A172 (cell line): ENCODE measurements at regions not wholly inside any gene's neighbourhood (a gene's known extent, or its start where the extent isn't known, plus 50 kb on each side); places are given as distances from the start of the nearest gene placed in this dataset.

ENCODE experiments used
- DNase-seq: peaks from one replicate; pipeline ENCODE4 v3.0.0-alpha.2; 2015; ENCODE audit warnings: low spot score

DNA sequence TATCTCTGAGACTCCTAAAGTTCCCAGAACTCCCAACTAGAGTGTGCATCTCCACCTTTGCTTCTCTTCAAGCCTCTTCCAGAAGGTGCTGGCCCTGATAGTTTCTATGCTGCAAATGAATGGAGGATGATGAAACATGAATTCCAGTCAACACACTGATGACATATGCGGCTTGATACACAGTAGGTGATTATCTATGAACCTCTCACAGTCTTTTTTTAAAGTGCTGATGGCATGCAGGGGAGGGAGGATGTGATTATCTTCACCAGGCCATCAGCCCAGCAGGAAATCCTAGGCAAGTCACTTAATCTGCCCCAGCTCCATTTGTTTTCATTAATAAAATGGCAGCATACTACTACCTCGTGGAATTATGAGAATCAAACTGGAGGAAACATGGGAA lies 548.5 kb downstream of the SOX6 start:
- no peak for DNase-seq

DNA sequence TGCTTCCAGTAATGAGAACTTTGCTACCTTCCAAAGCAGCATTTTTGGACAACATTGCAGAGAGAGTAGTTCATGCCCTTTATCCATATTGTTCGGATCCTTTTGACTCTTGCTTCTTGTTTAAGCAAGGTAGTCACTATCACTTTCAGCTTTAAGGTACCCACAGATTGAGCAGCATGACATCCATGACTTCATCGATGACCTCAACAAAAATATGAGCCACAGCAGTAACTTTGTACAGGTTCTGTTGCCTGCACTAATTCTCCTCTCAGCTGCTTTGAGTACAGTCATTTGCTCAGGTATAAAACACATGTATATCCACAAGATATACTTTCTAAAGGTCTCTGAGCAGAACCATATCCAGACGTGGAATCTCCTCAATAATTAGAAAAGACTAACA lies 546.3 kb downstream of the SOX6 start:
- no peak for DNase-seq

DNA sequence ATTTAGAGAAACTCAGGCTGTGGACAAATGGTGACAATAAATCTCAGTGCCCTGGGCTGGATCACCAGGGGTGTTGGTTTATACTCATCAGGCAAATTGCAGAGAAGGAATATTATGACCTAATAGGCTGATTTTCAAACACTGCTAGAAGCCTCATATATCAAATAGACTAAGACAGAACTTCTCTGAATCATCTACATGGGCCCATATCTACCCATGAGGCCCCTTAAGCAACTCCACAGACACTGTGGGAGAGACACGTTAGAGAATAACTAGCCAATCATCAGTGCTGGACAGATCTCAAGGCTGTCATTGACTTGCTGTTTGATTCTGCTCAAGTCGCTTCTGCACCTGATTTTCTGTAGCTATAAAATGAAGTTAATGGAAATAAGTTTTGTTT lies 545.8 kb downstream of the SOX6 start:
- DNase-seq: no peak

DNA sequence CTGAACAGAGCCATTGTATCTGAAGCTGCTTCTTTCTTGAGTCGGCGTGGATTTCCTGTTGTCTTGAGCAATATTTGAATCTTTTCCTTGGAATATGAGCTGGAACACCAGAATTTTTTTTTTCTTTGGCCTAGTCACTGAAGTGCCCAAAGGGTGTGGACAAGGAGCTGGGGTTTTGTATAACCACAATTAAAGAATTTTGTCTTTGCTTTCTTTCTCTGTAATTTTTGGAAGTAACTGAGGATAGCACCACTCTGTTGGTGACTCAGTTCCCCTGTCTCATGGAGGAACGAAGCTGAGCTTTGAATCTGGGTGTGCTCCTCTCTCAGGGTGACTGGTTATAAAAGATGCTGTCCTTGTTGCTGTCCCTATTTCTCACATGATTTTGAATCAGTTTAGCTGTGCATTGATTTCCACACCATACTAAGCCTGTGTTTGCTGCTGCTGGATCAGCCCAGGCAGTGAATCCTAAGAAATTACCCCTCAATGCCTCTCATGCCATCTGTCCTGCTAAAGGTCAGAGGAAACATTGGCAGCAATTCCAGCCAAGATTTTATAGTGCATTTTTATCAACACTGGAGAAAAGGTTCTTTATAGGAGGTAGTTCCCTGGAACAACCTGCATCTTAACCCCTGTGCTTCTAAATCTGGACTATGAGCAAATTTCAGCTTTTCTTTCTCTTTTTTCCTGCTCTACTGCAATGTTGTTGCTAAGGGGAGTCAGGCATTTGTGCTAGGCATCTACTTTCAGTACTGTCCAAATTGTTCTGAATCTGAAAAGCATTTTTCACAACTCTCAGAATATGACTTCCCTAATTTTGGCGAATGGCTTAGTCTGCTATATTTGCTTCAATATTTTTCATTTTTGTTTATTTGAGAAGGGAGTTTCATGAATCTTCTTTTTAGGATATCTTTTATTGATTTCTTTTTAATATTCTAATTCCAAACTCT lies 540.8 kb downstream of the SOX6 start:
- DNase-seq: no peak

DNA sequence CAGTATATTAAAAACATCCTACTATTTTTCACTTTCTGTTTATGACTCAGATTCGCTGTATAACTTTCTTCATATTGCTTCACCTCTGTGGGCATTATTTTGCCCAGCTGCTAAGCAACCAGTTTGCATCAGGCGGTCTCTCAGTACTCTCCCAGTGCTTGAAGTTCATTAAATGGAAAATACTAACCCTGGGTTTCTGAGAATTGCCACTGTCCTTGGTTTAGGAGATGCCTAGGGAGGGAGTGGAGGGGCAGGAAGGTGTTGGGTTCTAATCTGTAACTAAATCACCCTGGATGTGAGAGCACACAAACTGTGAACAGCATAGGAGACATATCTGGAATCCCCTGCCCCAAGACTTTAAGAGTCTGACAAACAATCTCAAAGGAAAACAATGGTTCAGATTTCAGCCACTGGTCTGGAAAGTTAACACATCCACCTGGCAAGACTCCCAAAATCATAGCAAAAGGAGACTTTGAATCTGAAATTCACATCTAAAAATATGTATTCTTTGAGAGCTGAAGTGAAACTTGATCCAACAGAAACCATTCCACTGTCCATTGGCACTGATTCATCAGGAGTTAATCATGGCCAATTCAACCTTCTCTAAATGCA lies 540.0 kb downstream of the SOX6 start:
- no peak for DNase-seq

DNA sequence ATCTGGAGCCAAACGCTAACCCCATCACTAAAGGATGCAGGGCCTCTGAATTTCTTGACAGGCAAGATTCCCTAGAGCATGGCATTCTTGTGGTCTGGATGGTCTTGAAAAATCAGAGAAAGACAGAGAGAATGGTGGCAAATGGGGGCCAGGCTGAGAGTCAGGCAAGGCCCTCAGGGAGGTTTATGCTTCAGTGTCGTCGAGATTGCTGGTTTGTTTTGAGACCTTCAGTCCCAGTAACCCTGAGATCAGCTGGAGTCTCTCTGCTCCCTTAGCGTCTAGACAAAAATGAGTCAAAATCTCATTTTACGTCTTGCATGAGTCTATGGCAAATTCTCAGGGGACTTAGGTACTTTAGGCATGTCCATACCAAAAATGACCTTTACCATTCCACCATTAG lies 539.3 kb downstream of the SOX6 start:
- DNase-seq: no peak

DNA sequence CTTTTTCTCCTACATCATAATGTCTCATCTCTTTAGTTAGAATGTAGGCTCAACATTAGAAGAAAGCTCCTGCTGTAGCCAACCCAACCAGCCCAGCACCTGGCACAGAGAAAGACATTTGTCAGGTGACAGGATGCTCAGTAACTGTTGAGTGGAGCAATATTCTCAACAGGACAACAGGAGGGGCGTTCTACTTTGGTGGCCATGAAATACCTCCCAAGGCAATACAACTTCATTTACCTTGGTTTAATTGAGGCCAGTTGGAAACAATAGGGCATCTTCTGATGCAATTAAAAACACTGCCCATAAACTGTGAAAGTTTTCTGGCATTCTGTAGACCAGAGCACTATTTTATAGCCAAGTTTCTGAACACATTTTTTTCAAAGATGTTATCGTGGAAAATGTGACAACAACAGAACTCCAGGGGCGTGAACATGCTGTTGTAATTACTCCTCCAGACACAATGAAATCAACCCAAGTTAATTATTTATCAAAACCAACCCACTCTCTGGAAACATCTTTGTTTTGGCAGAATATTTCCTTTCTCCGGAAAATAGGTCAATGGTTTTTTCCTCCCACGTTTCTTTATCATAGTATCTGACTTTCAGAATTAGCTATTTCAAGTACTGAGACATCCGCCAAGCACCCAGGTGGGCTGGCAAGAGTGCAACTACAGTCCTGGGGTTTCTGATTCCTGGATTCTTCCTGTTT lies 538.1 kb downstream of the SOX6 start:
- no peak for DNase-seq

DNA sequence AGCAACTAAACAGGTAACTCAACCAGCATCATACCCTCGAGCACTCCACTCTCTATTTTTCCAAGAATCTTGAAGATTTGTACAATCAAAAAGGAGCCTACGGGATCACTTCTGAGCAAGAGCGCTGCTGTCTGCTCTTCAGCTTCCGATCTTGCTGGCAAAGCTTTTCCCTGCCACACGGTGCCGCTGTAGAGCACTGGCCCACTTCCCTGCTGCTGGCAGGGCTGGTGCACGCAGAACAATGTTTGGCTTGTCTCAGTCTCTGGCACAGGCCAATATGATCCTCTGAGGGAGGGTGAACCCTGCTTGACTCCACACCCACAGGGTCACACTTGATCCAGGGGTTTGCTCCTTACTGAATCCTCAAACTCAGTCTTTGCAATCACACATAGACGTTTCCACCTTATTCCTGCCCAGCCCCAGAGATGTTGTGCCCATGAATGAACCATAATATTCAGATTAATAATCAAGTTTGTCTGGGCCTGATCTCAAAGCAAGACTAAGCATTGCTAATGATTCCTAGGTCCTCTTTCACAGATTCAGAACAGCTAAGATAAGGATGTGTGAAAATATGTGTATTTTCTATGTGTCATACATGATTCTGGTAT lies 536.6 kb downstream of the SOX6 start:
- peak; percentile 35 for DNase-seq

DNA sequence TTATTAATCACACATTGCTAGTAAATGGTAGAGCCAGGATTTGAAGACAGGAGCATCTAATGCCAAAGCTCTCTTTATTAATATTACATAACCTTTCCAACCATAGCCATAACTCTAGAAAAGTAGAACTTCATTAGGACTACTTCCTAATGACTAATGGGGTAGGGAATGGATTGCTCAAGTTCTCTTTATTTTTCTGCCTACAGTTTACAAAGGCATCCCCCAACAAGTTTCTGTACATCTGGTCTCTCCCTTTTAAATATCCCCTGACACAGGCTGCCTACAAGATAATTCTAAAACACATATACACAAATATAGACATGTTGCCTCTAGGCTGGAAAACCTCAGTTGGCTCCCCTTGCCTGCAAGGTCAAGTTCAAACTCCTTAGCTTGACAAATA lies 534.9 kb downstream of the SOX6 start:
- DNase-seq: no peak

DNA sequence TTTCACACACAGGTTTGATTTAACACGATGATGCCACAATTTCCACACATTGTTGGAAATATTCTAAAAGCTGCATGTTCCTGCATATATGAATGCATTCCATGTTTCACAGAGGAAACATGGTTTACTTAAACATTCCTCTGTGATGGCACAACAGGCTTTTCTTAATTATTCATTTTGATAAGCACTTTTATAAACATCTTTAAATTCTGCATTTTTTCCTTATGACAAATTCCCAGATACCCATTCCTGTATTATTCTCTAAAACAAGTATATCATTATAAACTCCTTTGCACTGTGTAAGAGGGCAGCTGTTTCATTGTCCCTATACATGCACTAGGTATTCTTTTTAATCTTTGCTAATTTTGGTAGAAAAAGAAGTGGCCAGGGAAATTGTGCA lies 532.3 kb downstream of the SOX6 start:
- DNase-seq: no peak

DNA sequence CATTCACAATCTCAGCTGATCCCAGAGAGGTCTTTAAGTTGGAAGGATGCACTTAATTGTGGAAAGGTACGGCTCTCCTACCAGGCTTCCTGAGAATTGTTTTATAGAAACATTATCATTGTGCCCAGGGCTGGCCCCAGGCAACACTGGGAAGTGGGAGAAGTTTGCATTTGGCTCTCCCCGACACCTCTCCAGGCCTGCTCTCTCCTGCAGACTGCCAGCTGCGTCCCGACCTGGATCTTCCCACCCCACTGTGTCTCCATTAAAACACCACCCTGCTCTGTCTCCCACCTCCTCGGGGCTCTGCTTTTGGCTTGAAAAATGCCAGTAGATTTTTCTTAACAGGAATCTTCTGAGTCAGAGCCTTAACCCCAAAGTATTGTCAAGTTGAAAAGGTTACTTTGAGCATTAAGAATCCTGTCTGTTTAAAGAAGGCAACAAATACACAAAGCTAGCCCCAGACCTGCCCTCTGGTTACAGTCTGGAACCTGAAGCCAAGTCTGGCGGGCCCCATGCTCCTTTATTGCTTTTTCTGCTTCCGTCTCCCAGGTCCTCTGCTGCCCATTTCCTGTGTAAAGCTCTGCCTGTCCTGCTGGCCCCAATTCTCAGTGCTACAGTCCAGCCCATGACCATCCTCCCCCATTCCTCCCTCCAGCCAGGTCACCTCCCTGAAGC lies 530.2 kb downstream of the SOX6 start:
- no peak for DNase-seq

DNA sequence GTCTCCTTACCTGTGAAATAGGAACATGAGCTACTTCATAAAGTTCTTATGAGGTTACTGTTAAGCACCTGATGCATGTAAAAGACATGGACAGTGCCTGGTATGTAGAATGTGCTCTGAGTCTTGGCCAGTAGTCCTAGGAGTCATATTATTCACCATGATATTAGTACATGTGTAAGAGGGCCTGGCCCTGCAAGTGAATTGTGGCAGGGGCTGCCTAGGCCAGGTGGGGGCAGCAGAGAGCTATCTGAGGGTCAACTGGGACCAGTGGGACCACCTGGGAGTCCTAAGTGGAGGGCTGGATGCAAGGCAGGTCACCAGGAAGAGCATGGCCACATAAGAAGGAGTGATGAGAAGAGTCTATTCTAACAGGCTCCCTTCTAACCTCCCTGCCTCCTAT lies 529.5 kb downstream of the SOX6 start:
- DNase-seq: peak; percentile 5

DNA sequence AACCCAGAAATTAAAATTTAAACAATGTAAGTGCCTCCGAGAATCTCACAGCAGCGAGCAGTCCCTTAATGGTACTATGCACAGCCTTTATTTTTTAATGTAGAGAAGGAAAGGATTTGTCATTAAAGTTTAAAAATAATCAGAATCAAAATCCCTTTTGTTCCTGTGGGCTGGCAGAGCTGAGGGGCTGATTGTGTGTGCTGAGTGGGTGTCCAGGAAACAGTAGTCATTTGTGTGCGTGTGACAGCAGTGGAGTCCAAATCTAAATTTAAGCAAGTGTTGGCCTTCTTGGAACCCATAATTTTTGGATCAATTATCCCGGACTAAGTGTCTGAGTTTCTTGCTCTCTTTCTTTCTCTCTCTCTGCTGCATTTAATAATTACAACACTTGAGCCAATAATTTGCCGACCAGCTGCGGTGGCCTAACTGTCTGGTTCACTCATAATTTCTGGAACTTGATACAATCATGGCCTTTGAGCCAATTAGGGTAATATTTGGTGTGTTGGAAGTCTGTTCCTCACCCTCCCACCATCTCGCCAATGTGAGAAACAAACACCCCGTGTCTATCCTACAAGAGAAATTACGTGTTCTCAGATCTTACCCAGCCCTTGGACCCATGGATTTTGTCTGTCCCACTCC lies 528.0 kb downstream of the SOX6 start:
- DNase-seq: no peak

DNA sequence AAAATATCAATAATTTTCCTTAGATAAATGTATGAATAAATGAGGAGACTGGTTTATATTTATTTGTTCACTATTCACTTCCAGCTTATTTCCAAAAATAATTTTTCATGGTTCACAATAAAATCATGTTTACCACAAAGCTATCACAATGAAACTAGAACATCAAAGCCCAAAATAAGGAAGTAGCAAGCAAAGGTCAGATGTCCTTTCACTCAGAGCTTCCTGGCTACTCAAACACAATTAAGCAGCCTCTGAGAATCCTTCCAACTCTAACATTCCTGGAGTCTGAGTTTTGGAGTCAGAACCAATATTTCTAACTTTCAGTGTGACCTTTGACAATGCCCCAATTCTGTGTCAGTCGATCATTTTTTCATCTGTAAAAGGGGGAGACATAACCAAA lies 527.0 kb downstream of the SOX6 start:
- DNase-seq: no peak

DNA sequence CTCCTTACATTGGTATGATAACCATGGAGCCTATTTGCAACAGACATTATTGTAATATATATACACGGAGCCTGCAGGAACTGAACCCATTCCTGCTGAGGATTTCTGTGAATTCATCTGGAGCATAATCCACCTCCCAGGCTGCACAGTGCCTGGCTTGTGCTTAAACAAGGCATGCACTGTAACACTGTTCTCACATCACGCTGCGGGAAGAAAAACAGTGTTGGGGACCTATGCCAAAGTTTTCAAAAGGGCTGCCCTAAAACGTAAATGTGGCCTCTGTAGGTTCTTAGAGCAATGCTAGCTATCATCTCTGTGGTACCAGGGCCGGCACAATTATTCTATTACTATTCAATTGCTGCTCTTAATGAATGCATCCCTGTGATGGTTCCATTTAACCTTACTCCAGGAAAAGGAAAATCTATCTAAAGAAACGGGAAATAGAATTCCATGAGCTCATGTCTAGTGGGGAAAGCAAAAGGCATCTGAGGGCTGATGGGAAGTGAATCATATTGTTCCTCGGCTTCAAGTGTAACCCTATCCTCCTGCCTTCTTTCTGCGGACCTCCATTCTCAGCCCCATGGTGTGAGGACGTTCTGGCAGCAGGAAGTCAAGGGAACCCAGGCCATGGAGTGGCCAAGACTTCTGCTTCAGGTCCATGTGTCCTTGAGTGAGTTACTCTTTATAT lies 525.5 kb downstream of the SOX6 start:
- DNase-seq: no peak

DNA sequence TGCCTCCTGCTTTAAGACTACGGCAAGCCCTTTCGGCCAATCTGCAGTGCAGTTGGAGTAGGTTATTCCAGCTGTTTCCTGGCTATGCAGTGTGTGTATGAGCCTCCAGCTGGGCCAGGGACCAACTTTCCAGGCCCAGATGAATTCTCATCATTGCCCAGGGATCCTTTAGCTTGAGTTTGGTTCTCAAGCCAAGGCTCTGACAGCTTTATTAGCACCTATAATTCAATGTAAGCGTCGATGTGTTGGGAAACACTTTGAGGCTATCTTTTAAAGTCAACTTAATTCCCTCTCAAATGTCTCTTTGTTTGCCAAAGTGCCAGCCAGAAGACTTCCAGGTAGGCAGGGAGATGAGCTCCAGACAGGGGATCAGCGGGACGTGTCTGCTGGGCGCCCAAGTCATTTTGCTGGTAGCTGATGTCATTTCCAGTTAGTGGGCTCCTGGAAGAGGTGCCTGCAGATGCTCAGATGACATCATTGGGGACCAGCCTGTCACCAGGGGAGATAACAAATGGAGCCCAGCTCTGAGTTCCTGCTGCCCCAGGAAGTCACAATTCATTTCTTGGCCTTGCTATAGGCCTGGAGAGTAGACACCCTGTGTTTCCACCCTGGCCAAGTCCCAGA lies 520.4 kb downstream of the SOX6 start:
- no peak for DNase-seq

DNA sequence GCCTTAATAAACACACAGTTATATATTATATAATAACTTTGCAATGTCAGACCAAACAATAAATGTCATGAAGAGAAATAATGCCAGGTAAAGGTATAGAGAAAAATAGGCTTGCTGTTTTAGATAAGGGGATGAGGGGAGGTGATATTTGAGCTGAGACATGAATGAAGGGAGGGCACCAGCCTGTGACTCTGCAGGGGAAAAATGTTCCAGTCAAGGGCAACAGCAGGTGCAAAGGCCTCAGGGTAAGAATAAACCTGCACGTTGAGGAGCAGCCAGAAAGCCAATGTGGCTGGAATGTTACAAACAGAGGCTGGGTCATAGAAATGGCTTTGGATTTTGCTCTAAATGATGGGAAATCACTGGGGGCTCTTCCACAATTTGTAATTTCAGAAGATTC lies 519.6 kb downstream of the SOX6 start:
- DNase-seq: no peak

DNA sequence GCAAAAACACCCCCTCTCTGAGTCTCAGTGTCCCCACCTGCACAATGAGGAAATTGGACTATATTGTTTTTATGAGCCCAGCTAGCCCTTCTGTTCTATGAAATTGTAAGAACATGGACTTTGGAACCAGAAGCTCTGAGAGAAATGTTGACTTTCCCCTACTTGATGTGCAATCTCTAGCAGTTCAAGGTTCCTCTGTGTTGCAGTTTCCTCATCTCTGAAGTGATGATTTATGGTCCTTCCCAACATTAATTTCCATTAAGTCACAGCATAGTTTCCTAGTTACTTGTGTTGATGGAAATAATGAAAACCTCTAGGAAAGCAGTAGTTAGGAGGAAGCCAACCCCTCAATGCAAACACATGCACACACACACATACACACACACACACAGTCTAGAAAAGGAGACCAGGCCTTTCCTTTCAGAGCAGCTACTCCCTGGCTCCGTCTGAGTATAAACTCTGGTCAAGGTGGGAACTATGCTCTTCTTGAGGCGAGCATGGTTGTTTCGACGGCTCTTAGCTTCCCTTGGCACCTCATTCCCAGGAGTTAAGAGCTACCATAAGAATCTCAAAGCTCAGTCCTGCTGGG lies 518.4 kb downstream of the SOX6 start:
- DNase-seq: no peak

DNA sequence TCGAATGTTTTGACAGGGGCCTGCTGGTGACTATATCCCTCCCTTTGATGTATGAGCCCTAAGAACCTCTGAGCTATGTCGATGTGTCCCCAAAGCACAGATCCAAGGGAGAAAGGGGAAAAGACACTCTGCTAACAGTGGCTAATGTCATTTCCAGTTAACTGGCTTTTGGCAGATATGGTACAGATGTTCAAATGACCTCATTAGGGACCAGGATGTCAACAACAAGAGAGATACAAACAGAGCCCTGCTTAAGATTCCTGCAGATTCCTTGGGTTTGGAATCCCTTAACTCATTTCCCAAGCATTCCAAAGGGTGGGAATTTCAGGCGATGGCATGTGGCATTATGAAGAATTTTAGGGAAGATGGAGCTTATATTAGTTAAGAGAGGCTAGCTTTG lies 517.3 kb downstream of the SOX6 start:
- DNase-seq: no peak

DNA sequence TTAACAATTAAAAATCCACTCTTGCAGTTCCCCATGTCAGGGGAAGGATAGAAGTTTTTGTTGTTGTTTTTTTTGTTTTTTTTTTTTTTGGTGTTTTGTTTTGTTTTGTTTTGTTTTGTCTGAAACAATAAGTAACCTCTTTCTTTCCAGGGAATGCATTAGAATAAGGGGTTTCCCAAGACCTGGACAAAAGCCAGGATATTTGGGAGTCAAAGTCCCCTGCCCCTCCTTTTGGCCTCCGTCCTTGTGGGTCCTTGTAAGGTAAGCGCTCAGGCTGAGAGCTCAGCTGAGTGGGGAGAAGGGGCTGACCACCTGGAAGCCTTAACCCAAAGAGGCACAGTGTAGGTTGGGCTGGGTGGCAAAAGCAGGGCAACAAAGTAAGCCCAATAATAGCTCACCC lies 515.4 kb downstream of the SOX6 start:
- no peak for DNase-seq
